ENCODE measurements at regions not wholly inside any gene's neighbourhood (a gene's known extent, or its start where the extent isn't known, plus 50 kb on each side); places are given as distances from the start of the nearest gene placed in this dataset.

DNA sequence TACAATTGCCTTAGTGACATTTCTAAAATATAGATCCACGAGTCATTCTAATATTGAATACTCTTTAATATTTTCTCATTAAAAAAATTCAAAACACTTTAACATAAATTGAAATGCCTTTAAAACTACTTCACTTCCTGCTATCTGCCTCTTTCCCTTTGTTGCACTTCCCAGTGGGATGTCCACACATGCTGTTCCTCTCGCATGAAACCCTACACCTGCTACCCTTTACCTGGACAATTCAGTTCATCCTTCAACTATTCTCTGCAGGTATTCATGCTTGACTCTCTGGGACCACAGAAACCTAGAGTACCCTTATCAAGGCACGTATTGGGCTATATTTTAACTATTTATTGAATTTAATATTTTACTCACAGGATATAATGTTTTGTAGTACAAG lies 373.3 kb upstream of the GALNT5 start:
- H3K4me3 ChIP-seq (ENCODE audit: low read length): no peak overlapping the region
- TF ChIP-seq EP300 (conservative IDR thresholded peaks at IDR 0.05; ENCODE audit: poor library complexity, severe bottlenecking) (no peak), POLR2AphosphoS5 (IDR thresholded peaks at IDR 0.05) (no peak), MXI1 (conservative IDR thresholded peaks at IDR 0.05; ENCODE audit: poor library complexity, severe bottlenecking) (no peak), SMC3 (conservative IDR thresholded peaks at IDR 0.05; ENCODE audit: poor library complexity) (no peak), RAD21 (conservative IDR thresholded peaks at IDR 0.05) (no peak), EZH2 (IDR thresholded peaks at IDR 0.05; ENCODE audit: borderline replicate concordance, insufficient read depth, low read length, poor library complexity, severe bottlenecking) (no peak), TAF1 (IDR thresholded peaks at IDR 0.05; ENCODE audit: low read depth) (no peak)
- TF ChIP-seq, protein P1, sequence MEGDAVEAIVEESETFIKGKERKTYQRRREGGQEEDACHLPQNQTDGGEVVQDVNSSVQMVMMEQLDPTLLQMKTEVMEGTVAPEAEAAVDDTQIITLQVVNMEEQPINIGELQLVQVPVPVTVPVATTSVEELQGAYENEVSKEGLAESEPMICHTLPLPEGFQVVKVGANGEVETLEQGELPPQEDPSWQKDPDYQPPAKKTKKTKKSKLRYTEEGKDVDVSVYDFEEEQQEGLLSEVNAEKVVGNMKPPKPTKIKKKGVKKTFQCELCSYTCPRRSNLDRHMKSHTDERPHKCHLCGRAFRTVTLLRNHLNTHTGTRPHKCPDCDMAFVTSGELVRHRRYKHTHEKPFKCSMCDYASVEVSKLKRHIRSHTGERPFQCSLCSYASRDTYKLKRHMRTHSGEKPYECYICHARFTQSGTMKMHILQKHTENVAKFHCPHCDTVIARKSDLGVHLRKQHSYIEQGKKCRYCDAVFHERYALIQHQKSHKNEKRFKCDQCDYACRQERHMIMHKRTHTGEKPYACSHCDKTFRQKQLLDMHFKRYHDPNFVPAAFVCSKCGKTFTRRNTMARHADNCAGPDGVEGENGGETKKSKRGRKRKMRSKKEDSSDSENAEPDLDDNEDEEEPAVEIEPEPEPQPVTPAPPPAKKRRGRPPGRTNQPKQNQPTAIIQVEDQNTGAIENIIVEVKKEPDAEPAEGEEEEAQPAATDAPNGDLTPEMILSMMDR (IDR thresholded peaks at IDR 0.05; ENCODE audit: poor library complexity, severe bottlenecking): no peak
- TF ChIP-seq, protein P2, sequence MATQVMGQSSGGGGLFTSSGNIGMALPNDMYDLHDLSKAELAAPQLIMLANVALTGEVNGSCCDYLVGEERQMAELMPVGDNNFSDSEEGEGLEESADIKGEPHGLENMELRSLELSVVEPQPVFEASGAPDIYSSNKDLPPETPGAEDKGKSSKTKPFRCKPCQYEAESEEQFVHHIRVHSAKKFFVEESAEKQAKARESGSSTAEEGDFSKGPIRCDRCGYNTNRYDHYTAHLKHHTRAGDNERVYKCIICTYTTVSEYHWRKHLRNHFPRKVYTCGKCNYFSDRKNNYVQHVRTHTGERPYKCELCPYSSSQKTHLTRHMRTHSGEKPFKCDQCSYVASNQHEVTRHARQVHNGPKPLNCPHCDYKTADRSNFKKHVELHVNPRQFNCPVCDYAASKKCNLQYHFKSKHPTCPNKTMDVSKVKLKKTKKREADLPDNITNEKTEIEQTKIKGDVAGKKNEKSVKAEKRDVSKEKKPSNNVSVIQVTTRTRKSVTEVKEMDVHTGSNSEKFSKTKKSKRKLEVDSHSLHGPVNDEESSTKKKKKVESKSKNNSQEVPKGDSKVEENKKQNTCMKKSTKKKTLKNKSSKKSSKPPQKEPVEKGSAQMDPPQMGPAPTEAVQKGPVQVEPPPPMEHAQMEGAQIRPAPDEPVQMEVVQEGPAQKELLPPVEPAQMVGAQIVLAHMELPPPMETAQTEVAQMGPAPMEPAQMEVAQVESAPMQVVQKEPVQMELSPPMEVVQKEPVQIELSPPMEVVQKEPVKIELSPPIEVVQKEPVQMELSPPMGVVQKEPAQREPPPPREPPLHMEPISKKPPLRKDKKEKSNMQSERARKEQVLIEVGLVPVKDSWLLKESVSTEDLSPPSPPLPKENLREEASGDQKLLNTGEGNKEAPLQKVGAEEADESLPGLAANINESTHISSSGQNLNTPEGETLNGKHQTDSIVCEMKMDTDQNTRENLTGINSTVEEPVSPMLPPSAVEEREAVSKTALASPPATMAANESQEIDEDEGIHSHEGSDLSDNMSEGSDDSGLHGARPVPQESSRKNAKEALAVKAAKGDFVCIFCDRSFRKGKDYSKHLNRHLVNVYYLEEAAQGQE (IDR thresholded peaks at IDR 0.05; ENCODE audit: borderline replicate concordance): no peak

DNA sequence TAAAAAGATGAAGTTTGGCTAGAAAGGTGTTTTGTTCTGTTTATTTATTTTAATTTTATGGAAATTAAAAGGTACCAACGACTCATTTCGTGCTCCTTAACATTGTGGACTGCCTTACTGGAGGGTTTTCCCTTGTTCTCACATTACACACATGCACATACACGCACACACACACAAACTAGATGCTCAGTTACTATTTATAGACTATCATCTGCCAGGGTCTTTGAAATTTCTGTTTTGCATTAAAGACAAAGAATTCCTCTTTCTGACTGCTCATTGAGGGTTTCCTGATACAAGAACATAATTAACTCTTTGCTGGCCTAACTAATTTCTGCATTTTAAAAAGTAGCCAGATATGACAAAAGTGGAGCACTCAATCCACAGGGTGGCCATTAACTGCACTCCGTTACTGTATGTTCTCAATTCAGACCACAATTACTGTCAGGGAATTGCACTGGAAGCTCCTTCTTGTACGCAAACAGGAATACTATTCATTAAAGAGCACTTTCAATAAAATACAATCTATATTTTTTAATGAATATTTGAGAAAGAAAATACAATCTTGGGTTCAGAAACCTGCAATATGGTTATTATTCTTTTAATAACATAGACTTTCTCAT lies 366.9 kb upstream of the GALNT5 start:
- no peaks in the 10 kb centered on the region for H4K20me1 ChIP-seq (ENCODE audit: insufficient read depth)
- H3K27ac ChIP-seq (ENCODE audit: low read length): peak overlapping the region; percentile 62
- H3K9ac ChIP-seq (ENCODE audit: low read length): no peak overlapping the region
- H3K27me3 ChIP-seq (ENCODE audit: insufficient read depth, low read depth, low read length): no peaks in the 10 kb centered on the region
- H3K4me3 ChIP-seq (ENCODE audit: low read length): peak overlapping the region; percentile 8
- H3F3A ChIP-seq (ENCODE audit: insufficient read depth, low read length, poor library complexity, severe bottlenecking): peaks cover 12% of the 10 kb centered on the region
- no peaks in the 10 kb centered on the region for H3K9me2 ChIP-seq (ENCODE audit: insufficient read depth, low read length)
- no peak overlapping the region for H2AFZ ChIP-seq (ENCODE audit: low read depth, low read length)
- TF ChIP-seq EZH2 (IDR thresholded peaks at IDR 0.05; ENCODE audit: borderline replicate concordance, insufficient read depth, low read length, poor library complexity, severe bottlenecking): no peak
- TF ChIP-seq POLR2AphosphoS5 (IDR thresholded peaks at IDR 0.05): peak; percentile 76
- peak; percentile 26 for TF ChIP-seq EP300 (conservative IDR thresholded peaks at IDR 0.05; ENCODE audit: poor library complexity, severe bottlenecking)
- TF ChIP-seq TAF1 (IDR thresholded peaks at IDR 0.05; ENCODE audit: low read depth): no peak
- no peak for TF ChIP-seq RAD21 (conservative IDR thresholded peaks at IDR 0.05)
- TF ChIP-seq SMC3 (conservative IDR thresholded peaks at IDR 0.05; ENCODE audit: poor library complexity): no peak
- TF ChIP-seq, protein P2 (IDR thresholded peaks at IDR 0.05; ENCODE audit: borderline replicate concordance): peak; percentile 85
- TF ChIP-seq, protein P1 (IDR thresholded peaks at IDR 0.05; ENCODE audit: poor library complexity, severe bottlenecking): no peak
- no peak for TF ChIP-seq MXI1 (conservative IDR thresholded peaks at IDR 0.05; ENCODE audit: poor library complexity, severe bottlenecking)
- peak overlapping the region; percentile 46 for H3K4me2 ChIP-seq (ENCODE audit: low read length)
- no peaks in the 10 kb centered on the region for H3K9me3 ChIP-seq (ENCODE audit: low read length)
- H3K36me3 ChIP-seq (ENCODE audit: insufficient read depth, low read length): no peaks in the 10 kb centered on the region
- no peaks in the 10 kb centered on the region for H3K79me2 ChIP-seq (replicated peaks; ENCODE audit: insufficient read depth, low read length)

More for the DNA sequence above, 373.3 kb upstream of the GALNT5 start:
- H3K36me3 ChIP-seq (ENCODE audit: insufficient read depth, low read length): no peaks in the 10 kb centered on the region
- H3K9me2 ChIP-seq (ENCODE audit: insufficient read depth, low read length): no peaks in the 10 kb centered on the region
- no peaks in the 10 kb centered on the region for H4K20me1 ChIP-seq (ENCODE audit: insufficient read depth)
- H2AFZ ChIP-seq (ENCODE audit: low read depth, low read length): no peak overlapping the region
- no peaks in the 10 kb centered on the region for H3K27me3 ChIP-seq (ENCODE audit: insufficient read depth, low read depth, low read length)
- no peaks in the 10 kb centered on the region for H3K79me2 ChIP-seq (replicated peaks; ENCODE audit: insufficient read depth, low read length)
- no peaks in the 10 kb centered on the region for H3F3A ChIP-seq (ENCODE audit: insufficient read depth, low read length, poor library complexity, severe bottlenecking)
- H3K27ac ChIP-seq (ENCODE audit: low read length): no peak overlapping the region
- H3K4me2 ChIP-seq (ENCODE audit: low read length): no peak overlapping the region
- no peaks in the 10 kb centered on the region for H3K9me3 ChIP-seq (ENCODE audit: low read length)
- no peak overlapping the region for H3K9ac ChIP-seq (ENCODE audit: low read length)
